Ovary (tissue), 7 donors: ENCODE measurements at regions not wholly inside any gene's neighbourhood (a gene's known extent, or its start where the extent isn't known, plus 50 kb on each side); places are given as distances from the start of the nearest gene placed in this dataset.
"Not testable (repeated sequence)": the region's sequence is repeated elsewhere in the genome, so short reads cannot be mapped to it uniquely, and the experiment has no call there.

Source experiments
- DNase-seq, 5 donors: peaks; one replicate each; pipeline ENCODE4 v3.0.0-alpha.2; 2019 to 2020
- H3K27ac ChIP-seq, 2 donors: fragments of 200-600 bp; one replicate each; pipeline versions ENCODE4 v1.5.1 to v1.8.0; 2019 to 2022
- H3K27me3 ChIP-seq: fragments of 200-600 bp; one replicate; pipeline ENCODE4 v1.8.0; 2022
- H3K36me3 ChIP-seq: fragments of 200-600 bp; sonication (generic); one replicate; pipeline ENCODE4 v1.5.1; 2019
- H3K4me1 ChIP-seq: one replicate; pipeline ENCODE4 v1.8.1; 2013; ENCODE audit warnings: mild to moderate bottlenecking, moderate library complexity; ENCODE audit not compliant: insufficient read depth
- H3K4me3 ChIP-seq: fragments of 200-600 bp; sonication (generic); one replicate; pipeline ENCODE4 v1.5.1; 2017
- H3K9me3 ChIP-seq, 2 donors: fragments of 200-600 bp in 1 of 2; sonication (generic) in 1 of 2; one replicate each; pipeline versions ENCODE4 v1.5.1 to v1.8.1; 2013 to 2019; ENCODE audit warnings: mild to moderate bottlenecking in 1 of 2, moderate library complexity in 1 of 2
- EP300 ChIP-seq: sonication (generic); formaldehyde crosslinking; IDR thresholded peaks from one replicate; pipeline ENCODE4 v1.6.1; 2017; ENCODE audit warnings: antibody characterized with exemption
- POLR2A ChIP-seq: fragments of 450-650 bp; IDR thresholded peaks from one replicate; pipeline ENCODE4 v1.6.1; 2017; ENCODE audit warnings: antibody characterized with exemption, mild to moderate bottlenecking, moderate library complexity
- WGBS, 3 donors: extraction: QIAGEN DNeasy Blood & Tissue Kit in 1 of 3; methylation state at CpG; one replicate each; pipeline versions ENCODE4 v1.1.5 to v1.1.7; 2013 to 2017; 5-methylcytosine and 5-hydroxymethylcytosine counted together
- intact Hi-C, 4 donors: fragments of 100-400 bp; cut with DNase I; formaldehyde crosslinking; loops; one replicate each; pipeline versions ENCODE4 v1.11.0 to v1.15.1; 2022 to 2023
- TF ChIP-seq, protein P1 (sequence below), 3 donors: fragments of 450-650 bp in 2 of 3; fragments of 200-600 bp in 1 of 3; IDR thresholded peaks; one replicate each; pipeline versions ENCODE4 v1.5.1 to v1.8.0; 2016 to 2022; ENCODE audit warnings: antibody characterized with exemption in 3 of 3, mild to moderate bottlenecking in 1 of 3
- donor health status: DM: no; HTN: no; CAD: no; lungs with moderate emphysema.
- donor health status: DM: no; HTN: no; CAD: no.
- donor health status: Bipolar disorder and iron deficiency.
- donor health status: DM: no; HTN: no; CAD: no.
- donor health status: DM: yes; HTN: yes; CAD: no.

DNA sequence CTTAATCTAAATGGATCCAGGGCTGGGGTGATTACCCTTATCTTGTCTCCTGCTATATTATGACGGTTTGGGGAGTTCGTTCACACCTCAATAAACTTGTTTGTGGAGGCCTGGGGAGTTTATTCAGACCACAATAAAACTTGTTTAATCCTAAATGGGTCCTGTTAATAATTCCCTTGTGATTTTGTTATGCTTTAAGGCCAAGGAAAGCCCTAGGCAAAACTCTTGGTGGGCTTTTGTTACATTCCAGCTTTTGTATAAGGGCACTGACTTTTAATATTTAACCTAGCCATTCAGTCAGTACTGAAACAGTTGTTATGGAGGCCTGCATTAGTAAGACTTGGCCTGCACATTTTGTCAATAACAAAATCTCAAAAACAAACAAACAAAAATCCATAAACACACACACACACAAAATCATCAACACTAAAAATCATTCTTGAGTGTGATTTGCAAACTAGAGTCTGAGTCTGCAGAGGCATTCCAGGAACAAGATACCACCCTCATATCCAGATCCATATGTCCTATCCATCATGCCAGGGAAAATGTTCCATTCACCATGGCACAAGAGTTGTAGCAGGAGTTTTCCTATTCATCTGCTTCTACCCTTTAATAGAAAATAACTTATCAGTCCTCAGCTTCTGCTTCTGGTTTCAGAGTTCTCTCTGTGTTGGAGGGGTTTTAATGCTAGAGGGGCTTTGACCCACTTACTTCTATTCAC is 421.7 kb downstream of the AGTPBP1 start:
- H3K4me3 ChIP-seq = no peak overlapping the region
- no peak overlapping the region for H3K27ac ChIP-seq
- no peak for DNase-seq
- intact Hi-C loops = no loop called here
- no peaks in the 10 kb centered on the region for H3K36me3 ChIP-seq
- no peaks in the 10 kb centered on the region for H3K4me1 ChIP-seq
- WGBS, 3 donors = 86 to 91% (median 88%) methylated on average over 2 of the region's 2 CpGs
- no peaks in the 10 kb centered on the region for H3K27me3 ChIP-seq
- H3K9me3 ChIP-seq = no peaks in the 10 kb centered on the region
- TF ChIP-seq POLR2A = no peak
- no peak for TF ChIP-seq EP300
- TF ChIP-seq, protein P1, sequence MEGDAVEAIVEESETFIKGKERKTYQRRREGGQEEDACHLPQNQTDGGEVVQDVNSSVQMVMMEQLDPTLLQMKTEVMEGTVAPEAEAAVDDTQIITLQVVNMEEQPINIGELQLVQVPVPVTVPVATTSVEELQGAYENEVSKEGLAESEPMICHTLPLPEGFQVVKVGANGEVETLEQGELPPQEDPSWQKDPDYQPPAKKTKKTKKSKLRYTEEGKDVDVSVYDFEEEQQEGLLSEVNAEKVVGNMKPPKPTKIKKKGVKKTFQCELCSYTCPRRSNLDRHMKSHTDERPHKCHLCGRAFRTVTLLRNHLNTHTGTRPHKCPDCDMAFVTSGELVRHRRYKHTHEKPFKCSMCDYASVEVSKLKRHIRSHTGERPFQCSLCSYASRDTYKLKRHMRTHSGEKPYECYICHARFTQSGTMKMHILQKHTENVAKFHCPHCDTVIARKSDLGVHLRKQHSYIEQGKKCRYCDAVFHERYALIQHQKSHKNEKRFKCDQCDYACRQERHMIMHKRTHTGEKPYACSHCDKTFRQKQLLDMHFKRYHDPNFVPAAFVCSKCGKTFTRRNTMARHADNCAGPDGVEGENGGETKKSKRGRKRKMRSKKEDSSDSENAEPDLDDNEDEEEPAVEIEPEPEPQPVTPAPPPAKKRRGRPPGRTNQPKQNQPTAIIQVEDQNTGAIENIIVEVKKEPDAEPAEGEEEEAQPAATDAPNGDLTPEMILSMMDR (IDR thresholded peaks at IDR 0.05) = no peak

DNA sequence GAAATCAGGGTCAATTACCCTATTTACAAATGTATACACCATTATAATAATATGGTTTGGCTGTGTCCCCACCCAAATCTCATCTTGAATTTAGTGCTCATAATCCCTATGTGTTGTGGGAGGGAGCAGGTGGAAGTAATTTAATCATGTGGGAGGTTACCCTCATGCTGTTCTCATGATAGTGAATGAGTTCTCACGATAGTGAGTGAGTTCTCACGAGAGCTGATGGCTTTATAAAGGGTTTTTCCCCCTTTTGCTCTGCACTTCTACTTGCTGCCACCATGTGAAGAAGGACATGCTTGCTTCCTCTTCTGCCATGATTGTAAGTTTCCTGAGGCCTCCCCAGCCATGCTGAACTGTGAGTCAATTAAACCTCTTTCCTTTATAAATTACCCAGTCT is 426.2 kb downstream of the AGTPBP1 start:
- H3K27ac ChIP-seq, H3K27me3 ChIP-seq, H3K36me3 ChIP-seq, H3K4me3 ChIP-seq, DNase-seq, H3K9me3 ChIP-seq, H3K4me1 ChIP-seq, intact Hi-C loops: not testable (repeated sequence)
- 79 to 90% (median 86%) methylated on average over 2 of the region's 2 CpGs for WGBS, 3 donors

DNA sequence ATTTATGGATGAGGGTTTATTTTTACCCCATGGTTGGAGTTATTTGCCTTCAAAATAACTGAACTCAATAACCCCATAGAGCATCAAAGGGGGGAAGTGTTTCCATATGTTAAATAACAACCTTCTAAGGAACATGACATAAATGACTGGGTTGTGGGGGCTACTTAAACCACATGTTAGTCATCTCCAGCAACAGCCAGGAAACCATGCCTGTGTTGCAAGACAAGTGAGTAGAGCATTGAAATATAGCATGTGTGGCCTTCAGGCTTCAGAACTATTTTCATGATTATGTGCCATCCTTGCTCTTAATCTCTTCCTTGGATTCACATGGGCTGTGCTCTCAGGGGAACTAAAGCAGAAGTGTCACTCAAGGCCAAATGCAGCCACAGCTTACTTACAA is 431.2 kb downstream of the AGTPBP1 start:
- intact Hi-C loops = no loop called here
- H3K27ac ChIP-seq = no peak overlapping the region

DNA sequence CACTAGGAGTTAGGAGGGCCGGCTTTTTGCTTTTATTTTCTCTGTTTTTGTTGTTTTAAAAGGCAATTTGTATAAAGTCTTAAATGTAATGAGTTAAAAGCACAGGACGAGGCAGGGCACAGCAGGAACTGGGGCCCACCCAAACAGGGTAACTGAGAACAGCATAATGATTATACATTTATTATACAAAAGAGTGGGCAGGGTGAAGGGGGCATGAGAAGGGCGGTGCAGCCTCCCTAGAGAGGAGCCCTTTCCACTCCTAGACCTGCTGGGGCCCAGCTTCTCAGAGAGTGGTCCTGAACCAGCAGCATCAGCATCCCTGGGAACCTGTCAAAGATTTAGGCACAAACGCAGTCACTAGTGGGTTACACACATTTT is 438.0 kb downstream of the AGTPBP1 start:
- no peak for DNase-seq
- 63 to 81% (median 78%) methylated on average over 4 of the region's 4 CpGs for WGBS, 3 donors
- intact Hi-C loops = no loop called here
- no peak overlapping the region for H3K4me3 ChIP-seq
- no peaks in the 10 kb centered on the region for H3K9me3 ChIP-seq
- H3K36me3 ChIP-seq = no peaks in the 10 kb centered on the region
- H3K27ac ChIP-seq = no peak overlapping the region
- no peaks in the 10 kb centered on the region for H3K4me1 ChIP-seq
- TF ChIP-seq POLR2A (no peak), EP300 (no peak)
- TF ChIP-seq, protein P1 (IDR thresholded peaks at IDR 0.05) = no peak
- H3K27me3 ChIP-seq = no peaks in the 10 kb centered on the region

More for the DNA sequence above, 431.2 kb downstream of the AGTPBP1 start:
- Histone ChIP-seq H3K27me3 (no peaks in the 10 kb centered on the region), H3K4me3 (no peak overlapping the region), H3K9me3 (no peaks in the 10 kb centered on the region), H3K4me1 (no peaks in the 10 kb centered on the region), H3K36me3 (no peaks in the 10 kb centered on the region)
- no peak for DNase-seq
- TF ChIP-seq POLR2A (no peak), EP300 (no peak)

DNA sequence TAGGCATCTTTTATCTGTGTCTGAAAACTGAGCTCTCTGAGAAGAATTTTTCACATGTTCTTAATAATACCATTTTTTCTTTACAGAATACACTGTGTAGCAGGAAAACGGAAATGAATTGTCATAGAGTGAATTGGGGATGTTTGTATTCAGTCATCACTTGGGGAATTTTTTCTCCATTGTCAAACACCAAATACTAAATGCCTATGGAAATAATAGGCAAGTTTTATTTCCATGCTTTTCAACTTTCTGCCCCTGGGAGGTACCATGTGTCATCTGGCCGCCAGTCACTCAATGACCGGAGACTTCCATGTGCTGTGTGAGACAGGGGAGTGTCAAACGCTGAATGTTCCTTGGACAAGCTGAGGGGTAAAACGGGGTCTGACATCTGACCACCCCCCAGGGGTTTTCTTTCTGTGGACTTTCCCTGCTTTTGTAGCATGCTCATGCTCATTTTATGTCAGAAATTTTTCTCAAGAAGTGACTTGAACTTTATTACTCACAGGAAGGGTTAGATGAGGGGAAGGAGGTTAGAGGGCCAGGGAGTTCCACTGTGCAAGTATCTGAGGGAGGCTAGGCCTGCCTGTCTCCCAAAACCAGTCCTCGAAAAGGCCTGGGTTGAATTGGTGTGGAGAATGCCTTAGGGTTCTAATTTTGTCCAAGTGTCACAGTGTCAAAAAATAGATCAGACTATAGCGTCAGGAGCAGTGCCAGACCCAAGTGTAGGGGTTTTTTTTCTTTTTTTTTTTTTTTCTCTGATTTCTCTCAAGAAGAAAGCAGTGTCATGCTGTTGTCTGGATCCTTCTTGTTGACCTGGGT is 438.6 kb downstream of the AGTPBP1 start:
- 76 to 79% (median 78%) methylated on average over 7 of the region's 7 CpGs for WGBS, 3 donors
- no peak overlapping the region for H3K27ac ChIP-seq
- no peaks in the 10 kb centered on the region for H3K36me3 ChIP-seq
- DNase-seq = no peak
- TF ChIP-seq, protein P1 (IDR thresholded peaks at IDR 0.05) = no peak
- TF ChIP-seq POLR2A = no peak
- TF ChIP-seq EP300 = no peak
- no peak overlapping the region for H3K4me3 ChIP-seq
- no peaks in the 10 kb centered on the region for H3K4me1 ChIP-seq
- H3K9me3 ChIP-seq = no peaks in the 10 kb centered on the region
- H3K27me3 ChIP-seq = no peaks in the 10 kb centered on the region
- intact Hi-C loops = no loop called here
